ENCODE measurements at regions not wholly inside any gene's neighbourhood (a gene's known extent, or its start where the extent isn't known, plus 50 kb on each side); places are given as distances from the start of the nearest gene placed in this dataset.
A peak's percentile ranks its signal among the peaks of the same experiment; 100 is the strongest.

GRCh38 chr6:22651731-22652130 lies 82.4 kb downstream of the HDGFL1 start:
- Histone ChIP-seq H3K9me3 (no peaks in the 10 kb centered on the region), H3K4me3 (no peak overlapping the region), H3K4me1 (peaks cover 0 to 3% (median 0%) of the 10 kb centered on the region in 12 donors), H3K27ac (no peak overlapping the region), H3K27me3 (no peaks in the 10 kb centered on the region), H3K36me3 (no peaks in the 10 kb centered on the region)
- no peak for TF ChIP-seq POLR2A (IDR thresholded peaks at IDR 0.05)
- TF ChIP-seq CTCF (IDR thresholded peaks at IDR 0.05) = no peak
- intact Hi-C loops (cut with DNase I) = loop anchor here in 1 of 10 donors (10.0 kb wide), 1 partner anchor 1057 kb away; the partner anchor contains the start of gene SOX4
- no peak for ATAC-seq
- DNase-seq = no peak
- 87 to 90% (median 89%) methylated on average over 3 of the region's 3 CpGs for WGBS, 4 donors

- ATAC-seq = no peak
- H3K4me3 ChIP-seq = no peak overlapping the region
- peaks cover 0 to 17% (median 4%) of the 10 kb centered on the region in 12 donors for H3K4me1 ChIP-seq
- H3K9me3 ChIP-seq = no peaks in the 10 kb centered on the region
- 45 to 61% (median 50%) methylated on average over 7 of the region's 7 CpGs for WGBS, 4 donors
- TF ChIP-seq POLR2A (IDR thresholded peaks at IDR 0.05) (no peak), CTCF (IDR thresholded peaks at IDR 0.05) (no peak)
- no peaks in the 10 kb centered on the region for H3K27me3 ChIP-seq
- intact Hi-C loops (cut with DNase I) = loop anchor here in 1 of 10 donors (10.0 kb wide), 1 partner anchor 1059 kb away; the partner anchor contains the start of gene SOX4
- no peak for DNase-seq
- no peak overlapping the region for H3K27ac ChIP-seq
- H3K36me3 ChIP-seq = no peaks in the 10 kb centered on the region
Measured at GRCh38 chr6:22653980-22654610, 84.7 kb downstream of the HDGFL1 start.

GRCh38 chr6:22656706-22657351 lies 87.5 kb downstream of the HDGFL1 start:
- Histone ChIP-seq H3K36me3 (no peaks in the 10 kb centered on the region), H3K27ac (peak overlapping the region in 3 of 12 donors; percentile 11 to 65 (median 26)), H3K4me1 (peaks cover 0 to 27% (median 8%) of the 10 kb centered on the region in 12 donors), H3K9me3 (no peaks in the 10 kb centered on the region), H3K4me3 (no peak overlapping the region), H3K27me3 (no peaks in the 10 kb centered on the region)
- WGBS, 4 donors = 60 to 68% (median 63%) methylated on average over 3 of the region's 3 CpGs
- DNase-seq = no peak
- ATAC-seq = no peak
- intact Hi-C loops (cut with DNase I) = loop anchor here in 1 of 10 donors (10.0 kb wide), 1 partner anchor 1062 kb away; the partner anchor contains the start of gene SOX4
- TF ChIP-seq CTCF (IDR thresholded peaks at IDR 0.05) (no peak), POLR2A (IDR thresholded peaks at IDR 0.05) (no peak)

GRCh38 chr6:22657352-22657980 lies 88.1 kb downstream of the HDGFL1 start:
- intact Hi-C loops (cut with DNase I) = loop anchor here in 1 of 10 donors (10.0 kb wide), 1 partner anchor 1063 kb away; the partner anchor contains the start of gene SOX4
- 33 to 69% (median 54%) methylated on average over 1 of the region's 1 CpG for WGBS, 4 donors
- peak in 2 of 4 donors; percentile 34 to 44 for ATAC-seq

More at GRCh38 chr6:22657352-22657980, 88.1 kb downstream of the HDGFL1 start:
- peak overlapping the region in 3 of 12 donors; percentile 11 to 65 (median 26) for H3K27ac ChIP-seq
- DNase-seq = no peak
- no peaks in the 10 kb centered on the region for H3K36me3 ChIP-seq
- TF ChIP-seq CTCF (IDR thresholded peaks at IDR 0.05) = no peak
- no peak for TF ChIP-seq POLR2A (IDR thresholded peaks at IDR 0.05)
- no peak overlapping the region for H3K4me3 ChIP-seq
- H3K9me3 ChIP-seq = no peaks in the 10 kb centered on the region
- H3K4me1 ChIP-seq = peaks cover 0 to 27% (median 8%) of the 10 kb centered on the region in 12 donors
- no peaks in the 10 kb centered on the region for H3K27me3 ChIP-seq
